Lower leg skin (tissue), 3 donors: ENCODE measurements at regions not wholly inside any gene's neighbourhood (a gene's known extent, or its start where the extent isn't known, plus 50 kb on each side); places are given as distances from the start of the nearest gene placed in this dataset.
"Not testable (repeated sequence)": the region's sequence is repeated elsewhere in the genome, so short reads cannot be mapped to it uniquely, and the experiment has no call there.

Experiments used
- POLR2A ChIP-seq, 2 donors: fragments of 450-650 bp; IDR thresholded peaks; one replicate each; pipeline ENCODE4 v1.6.1; 2016 to 2017; ENCODE audit warnings: antibody characterized with exemption in 2 of 2, mild to moderate bottlenecking in 1 of 2, moderate library complexity in 1 of 2
- TF ChIP-seq, protein P1 (sequence below), 3 donors: fragments of 450-650 bp; IDR thresholded peaks; one replicate each; pipeline ENCODE4 v1.5.1; 2016; ENCODE audit warnings: antibody characterized with exemption in 3 of 3, mild to moderate bottlenecking in 3 of 3, moderate library complexity in 2 of 3

DNA sequence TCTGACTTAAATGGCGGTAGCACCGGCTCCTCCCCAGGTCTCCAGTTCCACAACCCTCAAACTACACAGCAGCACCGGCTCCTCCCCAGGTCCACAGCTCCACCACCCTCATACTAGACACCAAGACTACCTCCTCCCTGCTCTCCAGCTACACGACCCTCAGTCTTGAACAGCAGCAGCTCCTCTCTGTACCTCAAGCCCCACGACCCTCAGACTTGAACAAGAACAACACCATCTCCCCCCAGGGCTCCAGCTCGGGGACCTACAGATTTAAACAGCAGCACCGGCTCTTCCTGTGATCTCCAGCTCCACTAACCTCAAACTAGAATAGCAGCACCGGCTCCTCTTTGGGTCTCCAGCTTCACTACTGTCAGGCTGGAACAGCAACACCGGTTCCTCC, 326.9 kb downstream of the PREX1 start:
- TF ChIP-seq, protein P1, sequence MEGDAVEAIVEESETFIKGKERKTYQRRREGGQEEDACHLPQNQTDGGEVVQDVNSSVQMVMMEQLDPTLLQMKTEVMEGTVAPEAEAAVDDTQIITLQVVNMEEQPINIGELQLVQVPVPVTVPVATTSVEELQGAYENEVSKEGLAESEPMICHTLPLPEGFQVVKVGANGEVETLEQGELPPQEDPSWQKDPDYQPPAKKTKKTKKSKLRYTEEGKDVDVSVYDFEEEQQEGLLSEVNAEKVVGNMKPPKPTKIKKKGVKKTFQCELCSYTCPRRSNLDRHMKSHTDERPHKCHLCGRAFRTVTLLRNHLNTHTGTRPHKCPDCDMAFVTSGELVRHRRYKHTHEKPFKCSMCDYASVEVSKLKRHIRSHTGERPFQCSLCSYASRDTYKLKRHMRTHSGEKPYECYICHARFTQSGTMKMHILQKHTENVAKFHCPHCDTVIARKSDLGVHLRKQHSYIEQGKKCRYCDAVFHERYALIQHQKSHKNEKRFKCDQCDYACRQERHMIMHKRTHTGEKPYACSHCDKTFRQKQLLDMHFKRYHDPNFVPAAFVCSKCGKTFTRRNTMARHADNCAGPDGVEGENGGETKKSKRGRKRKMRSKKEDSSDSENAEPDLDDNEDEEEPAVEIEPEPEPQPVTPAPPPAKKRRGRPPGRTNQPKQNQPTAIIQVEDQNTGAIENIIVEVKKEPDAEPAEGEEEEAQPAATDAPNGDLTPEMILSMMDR (IDR thresholded peaks at IDR 0.05) = not testable (repeated sequence)
- TF ChIP-seq POLR2A (IDR thresholded peaks at IDR 0.05) = not testable (repeated sequence)
